Prostate gland (tissue), 2 donors: ENCODE measurements at regions not wholly inside any gene's neighbourhood (a gene's known extent, or its start where the extent isn't known, plus 50 kb on each side); places are given as distances from the start of the nearest gene placed in this dataset.

ENCODE experiments used
- DNase-seq: peaks from one replicate; pipeline ENCODE4 v3.0.0-alpha.2; 2019; ENCODE audit warnings: low spot score
- H3K27ac ChIP-seq, 2 donors: fragments of 200-600 bp; sonication (generic); 2 replicates each; pipeline ENCODE4 v1.5.1; 2017 to 2019
- H3K27me3 ChIP-seq: fragments of 200-600 bp; sonication (generic); replicated peaks from 2 replicates; pipeline ENCODE4 v1.5.1; 2019; ENCODE audit not compliant: insufficient read depth
- H3K36me3 ChIP-seq, 2 donors: fragments of 200-600 bp; sonication (generic); 1 replicate in 1 of 2; 2 replicates in 1 of 2; pipeline versions ENCODE4 v1.5.1 to v1.8.1; 2017 to 2019
- H3K4me1 ChIP-seq: fragments of 200-600 bp; sonication (generic); replicated peaks from 2 replicates; pipeline ENCODE4 v1.5.1; 2019
- H3K4me3 ChIP-seq, 2 donors: fragments of 200-600 bp; sonication (generic); 2 replicates each; pipeline ENCODE4 v1.5.1; 2017 to 2019
- H3K9me3 ChIP-seq: fragments of 200-600 bp; sonication (generic); 2 replicates; pipeline ENCODE4 v1.5.1; 2017
- POLR2A ChIP-seq: fragments of 450-650 bp; IDR thresholded peaks from one replicate; pipeline ENCODE4 v1.6.1; 2016; ENCODE audit warnings: antibody characterized with exemption, mild to moderate bottlenecking
- POLR2AphosphoS5 ChIP-seq: sonication (generic); formaldehyde crosslinking; IDR thresholded peaks from one replicate; pipeline ENCODE4 v1.6.1; 2017; ENCODE audit warnings: antibody characterized with exemption
- WGBS: methylation state at CpG from one replicate; pipeline ENCODE4 v1.1.5; 2018; 5-methylcytosine and 5-hydroxymethylcytosine counted together
- intact Hi-C: fragments of 100-400 bp; cut with DNase I; formaldehyde crosslinking; loops from one replicate; pipeline ENCODE4 v1.14.2; 2022
- TF ChIP-seq, protein P1 (sequence below), 4 experiments: fragments of 200-600 bp in 2 of 4; fragments of 450-650 bp in 2 of 4; sonication (generic) in 2 of 4; IDR thresholded peaks; 1 replicate in 3 of 4; 2 replicates in 1 of 4; pipeline ENCODE4 v1.5.1; 2016 to 2019; ENCODE audit warnings: antibody characterized with exemption in 4 of 4, mild to moderate bottlenecking in 2 of 4, moderate library complexity in 2 of 4

DNA sequence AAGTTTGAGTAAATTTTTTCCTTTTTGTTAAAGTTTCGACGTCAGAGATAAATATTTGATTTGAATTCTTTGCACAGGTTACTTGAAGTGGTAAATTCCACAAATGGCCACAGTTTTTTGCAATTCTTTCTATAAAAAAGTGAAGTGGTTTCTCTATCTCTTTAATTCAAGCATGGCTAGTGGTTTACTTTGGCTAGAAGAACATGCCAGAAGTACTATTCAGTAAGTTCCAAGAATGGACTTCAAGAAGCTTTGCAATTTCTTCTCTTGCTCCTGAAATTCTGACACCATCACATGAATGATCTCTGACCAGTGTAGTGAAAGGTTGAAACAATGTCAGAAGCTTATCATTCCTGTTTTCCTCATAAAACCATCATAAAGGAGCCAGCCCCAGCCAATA lies 55.7 kb upstream of the RNPC3 start:
- H3K4me3 ChIP-seq, result no peak overlapping the region
- WGBS, result 78% methylated on average over 2 of the region's 2 CpGs
- no peak overlapping the region for H3K27ac ChIP-seq
- H3K9me3 ChIP-seq, result no peaks in the 10 kb centered on the region
- no peaks in the 10 kb centered on the region for H3K36me3 ChIP-seq
- no peaks in the 10 kb centered on the region for H3K27me3 ChIP-seq
- intact Hi-C loops, result loop anchor here (10.0 kb wide), 1 partner anchor 365 kb away; the partner anchor contains the start of gene COL11A1
- DNase-seq, result no peak
- TF ChIP-seq POLR2AphosphoS5, result no peak
- no peak for TF ChIP-seq POLR2A
- TF ChIP-seq, protein P1, sequence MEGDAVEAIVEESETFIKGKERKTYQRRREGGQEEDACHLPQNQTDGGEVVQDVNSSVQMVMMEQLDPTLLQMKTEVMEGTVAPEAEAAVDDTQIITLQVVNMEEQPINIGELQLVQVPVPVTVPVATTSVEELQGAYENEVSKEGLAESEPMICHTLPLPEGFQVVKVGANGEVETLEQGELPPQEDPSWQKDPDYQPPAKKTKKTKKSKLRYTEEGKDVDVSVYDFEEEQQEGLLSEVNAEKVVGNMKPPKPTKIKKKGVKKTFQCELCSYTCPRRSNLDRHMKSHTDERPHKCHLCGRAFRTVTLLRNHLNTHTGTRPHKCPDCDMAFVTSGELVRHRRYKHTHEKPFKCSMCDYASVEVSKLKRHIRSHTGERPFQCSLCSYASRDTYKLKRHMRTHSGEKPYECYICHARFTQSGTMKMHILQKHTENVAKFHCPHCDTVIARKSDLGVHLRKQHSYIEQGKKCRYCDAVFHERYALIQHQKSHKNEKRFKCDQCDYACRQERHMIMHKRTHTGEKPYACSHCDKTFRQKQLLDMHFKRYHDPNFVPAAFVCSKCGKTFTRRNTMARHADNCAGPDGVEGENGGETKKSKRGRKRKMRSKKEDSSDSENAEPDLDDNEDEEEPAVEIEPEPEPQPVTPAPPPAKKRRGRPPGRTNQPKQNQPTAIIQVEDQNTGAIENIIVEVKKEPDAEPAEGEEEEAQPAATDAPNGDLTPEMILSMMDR (IDR thresholded peaks at IDR 0.05), result no peak
- H3K4me1 ChIP-seq, result no peaks in the 10 kb centered on the region

- H3K4me3 ChIP-seq, result no peak overlapping the region
- no peaks in the 10 kb centered on the region for H3K36me3 ChIP-seq
- H3K27ac ChIP-seq, result no peak overlapping the region
- intact Hi-C loops, result loop anchor here (10.0 kb wide), 1 partner anchor 362 kb away; the partner anchor contains the start of gene COL11A1
- TF ChIP-seq, protein P1 (IDR thresholded peaks at IDR 0.05), result no peak
- TF ChIP-seq POLR2AphosphoS5 (no peak), POLR2A (no peak)
- 87% methylated on average over 3 of the region's 3 CpGs for whole genome bisulfite sequencing
- no peaks in the 10 kb centered on the region for H3K9me3 ChIP-seq
- no peak for DNase-seq
- no peaks in the 10 kb centered on the region for H3K4me1 ChIP-seq
- no peaks in the 10 kb centered on the region for H3K27me3 ChIP-seq
Observed at GRCh38 chr1:103467100-103467499, 58.4 kb upstream of the RNPC3 start.

- Histone ChIP-seq H3K9me3 (no peaks in the 10 kb centered on the region), H3K36me3 (no peaks in the 10 kb centered on the region), H3K4me1 (no peaks in the 10 kb centered on the region), H3K27ac (no peak overlapping the region), H3K4me3 (no peak overlapping the region), H3K27me3 (no peaks in the 10 kb centered on the region)
- no peak for DNase-seq
- no peak for TF ChIP-seq POLR2AphosphoS5
- TF ChIP-seq, protein P1 (IDR thresholded peaks at IDR 0.05), result peak in 3 of 4 experiments; percentile 22 to 33 (median 23)
- intact Hi-C loops, result loop anchor here (10.0 kb wide), 1 partner anchor 357 kb away; the partner anchor contains the start of gene COL11A1
- 89% methylated on average over 1 of the region's 1 CpG for WGBS
Observed at GRCh38 chr1:103461161-103462105, 64.1 kb upstream of the RNPC3 start.

GRCh38 chr1:103460511-103460910 lies 65.0 kb upstream of the RNPC3 start:
- H3K4me1 ChIP-seq, result no peaks in the 10 kb centered on the region
- H3K27ac ChIP-seq, result no peak overlapping the region
- no peaks in the 10 kb centered on the region for H3K36me3 ChIP-seq
- no peaks in the 10 kb centered on the region for H3K27me3 ChIP-seq
- TF ChIP-seq POLR2AphosphoS5, result no peak
- TF ChIP-seq, protein P1 (IDR thresholded peaks at IDR 0.05), result no peak
- no peak for TF ChIP-seq POLR2A
- intact Hi-C loops, result loop anchor here (10.0 kb wide), 1 partner anchor 356 kb away; the partner anchor contains the start of gene COL11A1
- H3K9me3 ChIP-seq, result no peaks in the 10 kb centered on the region
- no peak for DNase-seq
- 71% methylated on average over 4 of the region's 4 CpGs for WGBS
- H3K4me3 ChIP-seq, result no peak overlapping the region
